HG03520 (cell line): ENCODE measurements at regions not wholly inside any gene's neighbourhood (a gene's known extent, or its start where the extent isn't known, plus 50 kb on each side); places are given as distances from the start of the nearest gene placed in this dataset.
"Not testable (repeated sequence)": the region's sequence is repeated elsewhere in the genome, so short reads cannot be mapped to it uniquely, and the experiment has no call there.

Experiments used
- ATAC-seq: cut with Tn5 transposase; IDR thresholded peaks from one replicate; pipeline ENCODE4 v1.9.1; 2021; ENCODE audit warnings: mild to moderate bottlenecking, moderate library complexity; ENCODE audit not compliant: unreplicated experiment

DNA sequence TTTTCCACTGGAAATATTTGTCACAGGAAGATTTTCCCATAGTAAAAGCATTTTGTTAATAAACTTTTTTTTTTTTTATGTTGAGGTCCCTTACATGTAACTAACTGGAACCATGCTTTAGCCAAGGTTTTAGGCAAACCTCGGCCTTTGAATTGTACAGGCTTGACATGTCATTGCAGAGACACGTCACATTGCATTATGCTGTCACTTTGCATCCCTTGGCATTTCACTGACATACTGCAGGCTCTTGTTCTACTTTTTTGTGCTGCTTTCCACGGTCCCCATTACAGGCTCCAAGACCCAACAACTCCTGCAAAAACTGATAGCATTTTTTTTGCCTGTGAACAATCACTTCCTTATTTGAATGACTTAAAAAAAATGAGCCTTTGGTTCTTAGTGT lies 724.3 kb downstream of the TTLL7 start:
- not testable (repeated sequence) for ATAC-seq

DNA sequence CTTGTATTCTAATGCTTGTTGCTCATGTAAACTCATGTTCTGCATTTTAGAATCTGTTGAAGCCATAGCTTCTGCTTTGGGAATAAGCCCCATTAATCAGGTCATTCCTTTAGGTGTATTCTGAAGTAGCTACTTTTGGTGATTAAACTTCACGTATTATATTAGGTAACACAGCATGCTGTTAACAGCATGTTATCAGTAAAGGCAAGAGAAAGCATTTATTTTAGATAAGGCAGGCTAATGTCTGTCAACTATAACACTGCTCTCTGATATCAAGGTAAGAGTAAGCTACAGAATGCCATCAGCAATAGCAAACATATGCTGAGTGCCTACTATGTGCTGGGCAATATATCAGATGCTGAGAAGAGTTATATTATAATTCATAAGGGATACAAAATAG lies 726.4 kb downstream of the TTLL7 start:
- ATAC-seq: not testable (repeated sequence)

DNA sequence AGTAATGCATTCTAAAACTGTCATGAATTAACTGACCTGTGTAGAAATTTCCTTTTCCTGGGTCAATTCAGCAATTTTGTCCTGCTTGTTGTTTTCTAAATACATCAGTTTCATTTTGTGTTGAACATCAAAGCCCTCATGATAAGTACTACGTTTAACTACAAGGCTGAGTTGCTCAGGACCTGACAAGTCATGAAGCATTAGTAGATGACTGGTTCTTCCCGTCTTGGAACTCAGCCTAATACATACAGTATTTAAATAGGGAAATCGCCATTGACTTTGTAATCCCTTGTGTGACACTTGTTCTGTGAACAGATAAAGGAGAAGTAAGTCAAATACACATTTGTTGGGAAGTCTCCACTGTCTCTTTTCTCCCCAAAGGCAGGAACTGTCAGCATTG lies 727.1 kb downstream of the TTLL7 start:
- not testable (repeated sequence) for ATAC-seq

DNA sequence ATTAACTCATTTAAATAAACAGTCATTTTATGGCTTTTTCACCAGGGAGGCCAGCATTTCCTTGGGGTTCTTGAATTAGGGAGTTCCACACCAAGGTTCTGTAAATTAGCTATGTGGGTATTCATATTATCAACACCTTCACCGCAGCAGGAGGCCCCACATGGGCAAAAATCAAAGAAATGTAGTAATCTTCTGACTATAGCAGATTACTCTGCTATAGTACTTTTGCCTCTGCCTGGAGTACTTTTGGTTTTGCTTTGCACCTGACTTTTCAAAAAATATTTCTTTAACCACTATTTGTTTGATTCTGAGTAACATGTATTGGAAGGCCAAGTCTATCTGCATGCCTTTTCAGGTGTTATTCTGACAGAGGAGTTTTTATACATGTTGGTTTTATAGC lies 728.1 kb downstream of the TTLL7 start:
- ATAC-seq: peak; percentile 78

- not testable (repeated sequence) for ATAC-seq
These were observed 735.1 kb downstream of the TTLL7 start for GRCh38 chr1:83263808-83264207.

DNA sequence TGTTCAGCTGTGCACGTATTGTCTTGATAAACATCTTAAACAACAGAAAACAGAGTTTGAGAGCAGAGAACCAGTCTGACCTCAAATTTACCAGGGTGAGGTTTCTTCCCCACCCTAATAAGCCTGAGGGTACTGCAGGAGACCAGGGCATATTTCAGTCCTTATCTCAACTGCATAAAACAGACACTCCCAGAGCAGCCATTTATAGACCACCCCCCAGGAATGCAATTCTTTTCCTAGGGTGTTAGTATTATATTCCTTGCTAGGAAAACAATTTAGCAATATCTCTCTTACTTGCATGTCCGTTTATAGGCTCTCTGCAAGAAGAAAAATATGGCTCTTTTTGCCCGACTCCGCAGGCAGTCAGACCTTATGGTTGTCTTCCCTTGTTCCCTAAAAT lies 747.2 kb downstream of the TTLL7 start:
- not testable (repeated sequence) for ATAC-seq

GRCh38 chr1:83246780-83247179 lies 752.2 kb downstream of the TTLL7 start:
- not testable (repeated sequence) for ATAC-seq

DNA sequence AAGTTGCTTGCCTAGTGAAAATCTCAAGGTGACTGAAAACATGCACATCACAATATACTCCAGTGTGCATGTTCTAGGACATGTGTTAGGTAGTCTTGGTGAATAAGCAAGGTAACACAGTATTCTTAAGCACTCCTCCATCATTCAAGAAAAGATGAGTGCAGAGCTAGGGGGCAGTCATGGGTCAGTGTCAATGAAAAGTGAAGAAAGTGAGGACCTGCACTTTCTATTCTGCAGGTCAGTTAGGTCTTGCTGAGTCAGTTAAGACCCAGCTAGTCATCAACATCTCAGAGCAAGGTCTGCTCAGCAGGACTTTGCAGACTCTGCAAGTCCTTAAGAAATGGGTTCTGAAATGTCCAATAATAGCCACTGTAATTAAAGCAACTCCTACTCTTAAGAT lies 754.1 kb downstream of the TTLL7 start:
- not testable (repeated sequence) for ATAC-seq

- not testable (repeated sequence) for ATAC-seq
These were observed 759.4 kb downstream of the TTLL7 start for GRCh38 chr1:83239568-83239967.

- ATAC-seq: not testable (repeated sequence)
These were observed 760.3 kb downstream of the TTLL7 start for GRCh38 chr1:83238654-83239053.

DNA sequence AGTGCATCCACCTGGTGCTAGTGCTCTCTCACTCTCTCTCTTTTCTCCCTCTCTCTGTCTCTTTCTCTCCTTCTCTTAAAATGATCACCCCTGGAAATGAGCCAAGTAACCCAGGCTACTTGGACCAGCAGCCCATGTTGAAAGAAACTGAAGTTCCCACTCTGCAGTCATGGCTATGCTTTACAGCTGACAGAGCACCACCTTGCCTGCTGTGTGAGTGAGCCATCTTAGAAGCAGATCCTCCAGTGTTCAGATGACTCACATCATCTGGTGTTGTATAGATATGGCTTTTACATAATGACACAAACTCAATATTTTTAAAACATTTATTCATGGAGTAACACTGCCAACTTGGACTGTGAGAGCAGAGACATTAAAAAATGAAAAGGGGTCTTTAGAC lies 779.1 kb downstream of the TTLL7 start:
- not testable (repeated sequence) for ATAC-seq

GRCh38 chr1:83218036-83218716 lies 780.8 kb downstream of the TTLL7 start:
- ATAC-seq: not testable (repeated sequence)

DNA sequence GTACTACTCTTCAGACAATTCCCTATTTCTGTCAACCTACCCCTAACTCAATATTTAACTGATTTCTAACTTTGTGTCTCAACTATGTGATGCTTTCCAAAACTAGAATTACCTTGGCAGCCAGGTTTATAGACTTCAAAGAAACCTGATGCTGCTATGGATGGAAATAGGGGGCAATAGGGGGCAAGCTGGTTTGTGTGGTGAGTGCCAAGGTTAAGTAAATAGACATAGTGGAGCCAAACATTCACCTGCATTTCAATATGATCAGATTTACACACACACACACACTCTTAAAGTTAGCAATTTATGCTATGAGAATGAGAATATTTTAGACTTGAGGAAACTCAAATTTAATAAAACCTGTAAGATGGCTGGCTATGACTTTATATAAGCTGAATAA lies 784.6 kb downstream of the TTLL7 start:
- ATAC-seq: not testable (repeated sequence)

DNA sequence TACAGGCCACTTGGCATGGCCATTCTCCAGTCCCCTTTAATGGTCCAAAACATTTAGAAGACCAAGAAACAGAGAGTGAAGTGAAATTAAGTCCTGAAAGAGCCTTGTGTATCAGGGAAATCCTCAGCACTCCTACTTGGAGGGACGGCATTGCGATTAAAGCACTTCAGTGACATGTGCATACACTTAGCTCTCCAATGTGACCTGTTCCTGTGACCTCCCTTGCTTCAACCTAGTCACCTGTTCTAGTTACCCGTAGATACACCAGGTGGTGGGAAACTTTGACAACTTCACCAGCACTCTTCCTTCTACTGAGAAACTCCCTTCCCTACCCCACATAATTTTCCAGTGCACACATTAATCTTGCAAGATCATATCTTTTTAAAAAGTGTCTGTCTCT lies 785.3 kb downstream of the TTLL7 start:
- ATAC-seq: not testable (repeated sequence)

DNA sequence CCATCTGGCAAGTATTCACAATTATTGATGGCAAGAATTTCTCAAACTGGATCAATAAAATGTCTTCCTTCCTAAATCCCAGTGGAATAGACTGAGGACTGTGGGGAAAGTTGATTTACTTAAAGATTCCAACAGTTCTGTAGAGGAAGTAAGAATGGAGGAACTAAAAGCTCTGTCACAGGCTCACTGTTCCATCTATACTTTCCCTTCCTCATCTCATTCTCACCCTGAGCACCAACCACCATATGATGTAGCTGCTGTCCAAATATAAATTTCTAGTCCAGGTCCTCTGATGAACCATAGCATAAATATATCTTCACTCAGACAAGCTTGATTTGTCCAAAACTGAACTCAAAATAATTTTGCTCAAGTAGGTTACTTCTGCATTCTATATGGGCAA lies 786.9 kb downstream of the TTLL7 start:
- not testable (repeated sequence) for ATAC-seq

GRCh38 chr1:83208540-83208939 lies 790.4 kb downstream of the TTLL7 start:
- not testable (repeated sequence) for ATAC-seq

GRCh38 chr1:83194610-83195009 lies 804.3 kb downstream of the TTLL7 start:
- not testable (repeated sequence) for ATAC-seq

DNA sequence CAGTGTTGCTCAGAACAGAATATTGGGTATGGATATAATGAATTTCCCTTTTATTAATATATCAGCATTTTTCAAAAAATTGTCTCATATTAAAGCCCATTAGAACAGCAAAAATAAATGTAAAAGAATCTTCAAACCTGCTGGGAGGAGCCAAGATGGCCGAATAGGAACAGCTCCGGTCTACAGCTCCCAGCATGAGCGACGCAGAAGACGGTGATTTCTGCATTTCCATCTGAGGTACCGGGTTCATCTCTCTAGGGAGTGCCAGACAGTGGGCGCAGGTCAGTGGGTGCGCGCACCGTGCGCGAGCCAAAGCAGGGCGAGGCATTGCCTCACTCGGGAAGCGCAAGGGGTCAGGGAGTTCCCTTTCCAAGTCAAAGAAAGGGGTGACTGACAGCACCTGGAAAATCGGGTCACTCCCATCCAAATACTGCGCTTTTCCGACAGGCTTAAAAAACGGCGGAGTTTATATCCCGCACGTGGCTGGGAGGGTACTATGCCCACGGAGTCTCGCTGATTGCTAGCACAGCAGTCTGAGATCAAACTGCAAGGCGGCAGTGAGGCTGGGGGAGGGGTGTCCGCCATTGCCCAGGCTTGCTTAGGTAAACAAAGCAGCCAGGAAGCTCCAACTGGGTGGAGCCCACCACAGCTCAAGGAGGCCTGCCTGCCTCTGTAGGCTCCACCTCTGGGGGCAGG lies 816.8 kb downstream of the TTLL7 start:
- not testable (repeated sequence) for ATAC-seq

DNA sequence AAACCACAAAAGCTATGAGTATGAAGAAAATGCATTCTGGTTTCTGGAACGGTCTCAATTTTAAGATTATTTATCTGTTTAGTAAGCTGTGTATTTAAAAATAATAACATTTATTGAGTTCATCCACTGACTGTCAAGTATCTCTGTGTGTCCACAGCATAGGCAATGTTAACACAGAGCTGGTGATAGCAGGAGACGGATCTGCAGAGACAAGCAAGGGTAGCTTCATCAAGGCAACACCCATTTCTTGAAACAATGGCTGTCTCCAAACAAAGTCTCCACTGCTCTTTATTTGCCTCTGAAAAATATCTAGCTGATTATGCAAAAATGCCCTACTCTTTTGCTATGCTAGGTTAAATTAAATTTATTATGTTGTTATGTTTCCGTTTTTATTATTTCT lies 818.3 kb downstream of the TTLL7 start:
- not testable (repeated sequence) for ATAC-seq

GRCh38 chr1:83167634-83168033 lies 831.3 kb downstream of the TTLL7 start:
- ATAC-seq: not testable (repeated sequence)

DNA sequence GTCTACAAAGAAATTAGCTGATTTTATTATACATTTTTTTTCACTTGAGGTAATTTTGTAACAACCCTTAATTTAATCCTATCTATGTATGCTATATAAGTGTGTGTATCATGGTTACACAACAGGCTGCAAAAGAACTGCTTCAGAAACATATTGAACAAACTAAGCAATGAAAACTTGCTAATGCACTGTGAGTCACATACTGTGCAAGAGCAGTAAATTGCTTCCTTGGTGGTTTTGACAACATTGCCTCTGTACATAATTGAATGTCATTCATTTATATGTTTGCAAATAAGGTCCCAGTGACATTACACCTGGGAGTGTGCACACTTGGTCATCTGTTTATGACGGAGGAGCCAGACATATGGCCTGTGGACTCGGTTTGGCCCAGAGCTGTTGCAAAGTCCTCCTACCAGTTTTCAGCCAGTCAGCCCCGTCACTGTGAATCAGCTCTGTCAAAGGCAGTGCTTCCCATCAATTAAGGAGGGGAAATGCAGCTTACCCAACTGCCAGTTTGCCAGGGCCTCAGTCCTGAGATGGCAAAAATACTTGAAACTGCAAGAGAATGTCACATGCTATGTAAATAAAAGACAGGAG lies 835.0 kb downstream of the TTLL7 start:
- ATAC-seq: not testable (repeated sequence)

DNA sequence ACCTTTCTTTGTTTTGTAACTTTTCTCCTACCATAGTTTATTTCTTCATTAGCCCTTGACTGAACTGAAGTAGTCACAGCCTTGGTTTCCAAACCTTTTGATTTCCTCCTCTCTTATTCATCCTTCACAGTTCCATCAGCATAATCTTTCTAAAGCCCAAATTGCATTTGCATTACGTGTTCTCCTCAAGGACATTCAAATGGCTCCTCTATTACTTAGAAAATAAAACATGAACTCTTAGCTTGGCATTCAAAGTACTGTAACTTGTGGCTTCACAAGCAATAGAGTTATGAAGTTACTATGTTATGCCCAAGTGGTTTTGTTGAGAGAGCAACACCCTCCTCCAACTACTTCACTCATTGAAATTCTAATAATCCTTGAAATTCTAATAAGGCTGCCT lies 840.0 kb downstream of the TTLL7 start:
- ATAC-seq: not testable (repeated sequence)
